Muscle of back (tissue), 3 donors: ENCODE measurements at regions not wholly inside any gene's neighbourhood (a gene's known extent, or its start where the extent isn't known, plus 50 kb on each side); places are given as distances from the start of the nearest gene placed in this dataset.

Experiments used
- DNase-seq, 3 donors: peaks; one replicate each; pipeline versions ENCODE4 v3.0.0 to v3.0.0-alpha.2; 2013

- DNase-seq, result no peak
Measured at GRCh38 chr7:46191296-46191695, 270.2 kb upstream of the IGFBP3 start.

- no peak for DNase-seq
Measured at GRCh38 chr7:46189255-46189790, 268.3 kb upstream of the IGFBP3 start.

GRCh38 chr7:46186131-46186530 is 265.1 kb upstream of the IGFBP3 start:
- DNase-seq, result no peak

DNA sequence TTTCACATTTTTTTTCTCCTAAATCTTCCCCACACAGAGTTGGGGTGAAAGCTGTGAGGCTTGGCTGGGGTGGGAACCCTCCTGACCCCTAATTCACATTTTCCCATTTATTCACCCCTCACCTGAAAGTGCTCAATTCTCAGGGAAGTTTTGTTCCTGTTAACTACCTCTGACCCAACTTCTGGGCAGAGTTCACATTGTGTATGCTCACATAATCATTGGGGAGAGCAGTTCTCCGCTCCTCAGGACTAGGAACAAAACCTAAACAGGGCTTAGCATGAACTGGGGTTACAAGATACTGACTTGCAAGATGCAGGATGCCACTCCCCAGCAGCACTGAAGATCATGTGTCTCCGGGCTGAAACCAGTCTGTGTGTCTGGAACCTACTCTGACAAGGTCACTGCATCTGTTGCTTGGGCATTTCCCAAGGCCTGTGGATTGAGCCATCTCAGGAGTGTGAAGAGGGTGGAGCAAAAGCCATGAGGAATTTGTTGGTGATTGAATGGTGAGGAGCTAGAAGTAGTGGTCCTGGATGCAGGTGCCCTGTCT is 258.1 kb upstream of the IGFBP3 start:
- DNase-seq, result peak in 1 of 3 donors; percentile 62

DNA sequence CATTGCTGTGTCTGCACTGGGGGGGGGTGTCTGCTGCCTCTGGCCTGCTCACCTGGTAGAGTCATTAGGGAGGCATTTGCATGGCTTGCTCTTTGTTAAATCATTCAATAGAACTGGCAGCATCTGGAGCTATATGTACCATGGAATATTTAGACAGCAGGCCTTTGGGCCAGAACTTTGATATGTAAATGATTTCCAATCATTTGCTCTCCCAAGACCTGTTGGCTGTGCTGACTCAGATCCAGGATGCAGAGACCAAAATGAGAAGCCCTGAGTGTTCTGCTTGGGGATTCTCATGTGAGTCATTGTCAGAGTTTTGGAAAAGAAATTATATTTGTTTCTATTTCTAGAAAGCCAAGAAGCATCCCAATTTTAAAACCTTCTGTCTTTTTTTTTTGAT is 257.6 kb upstream of the IGFBP3 start:
- DNase-seq, result peak; percentile 54 to 75 (median 59)

DNA sequence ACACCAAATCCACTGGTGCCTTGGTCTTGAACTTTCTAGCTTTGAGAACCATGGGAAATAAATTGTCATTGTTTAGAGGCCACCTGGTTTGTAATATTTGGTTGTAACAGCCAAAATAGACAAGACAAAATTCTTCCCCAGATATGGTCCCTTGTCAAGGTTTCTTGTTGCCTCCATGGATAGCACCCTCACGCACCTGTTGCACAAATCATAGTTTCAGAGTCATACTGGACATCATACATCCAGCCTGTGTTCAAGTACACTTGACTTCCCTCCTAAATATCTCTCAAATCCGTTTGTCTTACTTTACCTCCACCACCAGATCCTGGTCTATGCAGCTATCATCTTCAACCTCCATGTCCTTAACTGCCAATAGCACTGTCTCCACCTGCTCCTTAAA is 256.7 kb upstream of the IGFBP3 start:
- no peak for DNase-seq

GRCh38 chr7:46175221-46175620 is 254.1 kb upstream of the IGFBP3 start:
- no peak for DNase-seq

GRCh38 chr7:46174196-46174580 is 253.1 kb upstream of the IGFBP3 start:
- peak in 1 of 3 donors; percentile 51 for DNase-seq

DNA sequence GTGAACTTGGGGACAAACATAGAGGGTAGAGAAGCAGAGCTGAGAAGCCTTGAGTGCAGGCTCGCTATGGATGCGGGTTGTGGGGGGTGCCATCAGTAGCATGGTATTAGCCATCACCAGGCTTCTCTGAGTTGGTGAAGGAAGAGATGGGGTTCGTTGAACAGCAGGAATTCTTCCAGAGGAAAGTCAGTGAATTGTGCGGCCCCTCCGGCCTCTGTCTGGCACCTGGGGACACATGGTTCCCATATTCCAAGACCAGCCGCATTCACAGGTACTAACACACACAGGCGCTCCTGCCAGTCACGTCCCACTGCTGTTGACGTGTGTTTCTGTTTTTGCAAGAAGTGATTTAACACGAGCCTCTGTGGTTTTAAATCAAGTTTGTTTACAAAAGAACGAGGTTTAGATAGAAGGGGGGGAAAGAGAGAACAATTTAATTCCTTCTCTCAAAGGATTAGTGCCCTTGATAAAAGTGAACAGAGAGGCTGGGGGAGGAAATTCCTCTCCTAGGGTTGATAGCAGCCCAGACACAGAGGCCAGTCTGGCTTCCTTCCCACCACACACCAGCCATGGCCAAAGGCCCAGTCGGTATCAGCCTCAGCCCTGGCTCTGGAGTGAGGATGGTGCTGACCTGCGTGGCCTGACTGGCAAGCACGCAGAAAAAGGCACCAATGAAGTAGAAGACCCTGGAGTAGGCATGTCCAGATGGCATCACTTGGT is 252.6 kb upstream of the IGFBP3 start:
- DNase-seq, result no peak

- no peak for DNase-seq
Measured at GRCh38 chr7:46170792-46171191, 249.7 kb upstream of the IGFBP3 start.

- no peak for DNase-seq
Measured at GRCh38 chr7:46170021-46170420, 248.9 kb upstream of the IGFBP3 start.

GRCh38 chr7:46169384-46169755 is 248.3 kb upstream of the IGFBP3 start:
- DNase-seq, result no peak

DNA sequence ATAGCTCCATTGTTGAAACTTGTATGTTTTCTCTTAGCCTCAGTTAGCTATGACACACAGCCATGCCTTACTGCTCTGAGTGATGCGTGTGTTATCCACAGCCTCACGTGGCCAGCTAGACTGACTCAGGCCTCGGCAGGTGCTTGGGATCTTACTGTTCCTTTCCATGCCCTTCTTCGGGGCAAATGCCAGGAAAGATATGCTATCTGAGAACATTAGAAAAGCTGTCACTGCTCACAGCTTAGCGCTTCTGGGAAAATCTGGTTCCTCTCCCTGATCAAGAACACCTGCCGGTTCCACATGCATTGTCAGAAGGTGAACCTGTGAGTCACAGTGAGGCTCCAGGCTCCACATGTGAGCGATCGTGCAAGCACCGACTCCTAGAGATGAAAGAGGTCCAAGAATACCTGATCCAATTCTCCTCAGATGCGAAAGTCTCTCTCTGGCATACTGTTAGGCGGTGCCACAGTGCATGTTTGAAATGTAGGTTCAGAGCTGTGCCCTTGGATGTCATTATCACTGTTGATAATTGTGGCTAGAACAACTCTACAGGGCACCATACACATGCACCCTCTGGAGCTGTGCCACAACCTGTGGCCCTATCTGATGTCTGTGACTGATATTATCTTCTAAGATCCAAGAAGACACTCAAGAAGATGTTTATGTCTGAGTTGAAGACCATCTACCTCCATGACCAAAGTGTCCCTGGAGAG is 247.8 kb upstream of the IGFBP3 start:
- no peak for DNase-seq

- no peak for DNase-seq
Measured at GRCh38 chr7:46168231-46168630, 247.2 kb upstream of the IGFBP3 start.

DNA sequence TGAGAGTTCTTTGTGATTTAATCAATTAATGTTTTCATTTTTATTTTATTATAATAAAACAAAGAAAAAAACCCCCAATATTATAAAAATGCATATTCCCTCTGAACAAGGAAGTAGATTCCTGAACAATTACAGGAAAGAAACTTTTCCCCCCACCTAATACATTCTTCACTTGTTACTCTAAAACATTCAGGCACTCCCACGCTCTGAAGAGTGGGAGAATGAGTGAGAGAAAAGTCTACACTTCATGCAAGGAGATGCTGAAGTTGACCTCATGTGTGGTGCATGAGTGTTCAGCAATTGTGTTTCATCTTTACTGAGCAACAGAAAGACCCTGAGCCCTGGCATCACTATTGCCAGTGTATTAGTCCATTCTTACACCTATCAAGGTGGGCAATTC is 244.2 kb upstream of the IGFBP3 start:
- DNase-seq, result no peak

GRCh38 chr7:46164629-46165028 is 243.6 kb upstream of the IGFBP3 start:
- no peak for DNase-seq

- no peak for DNase-seq
Measured at GRCh38 chr7:46163246-46163645, 242.2 kb upstream of the IGFBP3 start.

DNA sequence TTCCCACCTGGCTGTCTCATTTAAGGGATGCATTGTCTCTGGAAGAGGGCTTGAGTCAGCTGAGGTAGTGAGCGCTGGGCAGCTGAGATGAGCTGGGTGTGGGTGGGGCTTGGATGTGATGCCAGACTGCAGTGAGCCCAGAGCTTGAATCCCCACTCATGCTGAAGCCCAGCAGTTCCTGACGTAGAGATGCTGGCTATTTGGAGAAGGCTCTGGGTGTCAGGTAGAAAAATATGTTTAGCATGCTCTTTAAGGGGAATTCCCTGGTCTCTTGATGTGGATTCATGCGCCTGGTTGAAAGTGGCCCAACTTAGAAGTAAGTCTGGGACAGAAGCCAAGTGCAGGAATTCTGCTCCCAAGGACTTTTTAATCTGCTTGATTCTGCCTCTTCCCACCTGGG is 241.5 kb upstream of the IGFBP3 start:
- no peak for DNase-seq

- DNase-seq, result no peak
Measured at GRCh38 chr7:46160861-46161260, 239.8 kb upstream of the IGFBP3 start.

DNA sequence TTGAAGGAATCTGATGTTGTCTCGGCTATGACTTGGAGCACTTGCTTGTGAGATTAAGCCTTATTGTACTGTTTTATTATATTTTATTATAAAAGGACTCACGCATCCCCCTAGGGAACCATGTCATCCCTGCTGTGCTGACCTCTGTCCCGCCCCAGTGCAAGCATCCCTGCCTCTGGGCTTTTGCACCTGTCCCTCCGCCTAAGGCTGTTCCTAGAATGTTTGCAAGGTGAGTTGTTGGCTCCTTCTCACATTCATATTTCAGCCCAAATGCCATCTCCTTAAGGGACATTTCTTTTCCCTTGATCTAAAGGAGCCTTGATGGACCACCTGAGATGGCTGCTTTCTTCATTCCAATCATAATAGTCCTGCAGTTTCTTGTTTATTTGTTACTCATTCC is 236.9 kb upstream of the IGFBP3 start:
- no peak for DNase-seq

DNA sequence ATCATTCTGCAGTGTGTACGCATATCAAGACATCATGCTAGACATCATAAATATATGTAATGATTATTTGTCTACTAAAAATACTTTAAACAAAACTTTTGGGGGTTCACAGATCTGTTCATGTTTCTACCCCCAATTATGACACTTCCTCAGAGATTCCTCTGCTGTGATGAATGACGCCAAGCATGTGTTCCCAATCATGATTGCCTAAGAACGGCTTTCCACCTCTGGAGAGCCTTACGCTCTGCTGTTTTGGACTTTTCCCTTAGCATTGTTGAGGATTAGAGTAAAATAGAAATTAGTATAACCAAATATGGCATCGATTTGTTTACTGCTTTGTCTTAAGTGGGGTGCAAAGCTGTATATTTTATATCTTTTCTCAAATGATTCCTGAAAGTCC is 236.3 kb upstream of the IGFBP3 start:
- DNase-seq, result peak in 2 of 3 donors; percentile 65 to 75

- peak in 1 of 3 donors; percentile 48 for DNase-seq
Measured at GRCh38 chr7:46156853-46157252, 235.8 kb upstream of the IGFBP3 start.

- peak in 2 of 3 donors; percentile 41 to 86 for DNase-seq
Measured at GRCh38 chr7:46156086-46156485, 235.0 kb upstream of the IGFBP3 start.
